Heart left ventricle (tissue), 16 donors: ENCODE measurements at regions not wholly inside any gene's neighbourhood (a gene's known extent, or its start where the extent isn't known, plus 50 kb on each side); places are given as distances from the start of the nearest gene placed in this dataset.

Experiments
- ATAC-seq, 4 donors: fragments of 200-7000 bp; cut with Tn5 transposase; one replicate each; pipeline ENCODE4 v1.9.1; 2020 to 2022; ENCODE audit warnings: moderate library complexity in 4 of 4, mild to moderate bottlenecking in 3 of 4, moderate number of reproducible peaks in 1 of 4
- DNase-seq, 5 donors: peaks; one replicate each; pipeline ENCODE4 v3.0.0-alpha.2; 2020
- H3K27ac ChIP-seq, 12 donors: fragments of 200-600 bp; sonication (generic) in 4 of 12; one replicate each; pipeline versions ENCODE4 v1.5.0 to v1.8.0; 2016 to 2022; ENCODE audit warnings: mild to moderate bottlenecking in 2 of 12
- H3K27me3 ChIP-seq, 9 donors: fragments of 200-600 bp; sonication (generic) in 2 of 9; one replicate each; pipeline versions ENCODE4 v1.5.1 to v1.8.0; 2016 to 2022; ENCODE audit warnings: mild to moderate bottlenecking in 3 of 9
- H3K36me3 ChIP-seq, 9 donors: fragments of 200-600 bp; sonication (generic) in 2 of 9; one replicate each; pipeline versions ENCODE4 v1.5.0 to v1.8.0; 2018 to 2022; ENCODE audit warnings: mild to moderate bottlenecking in 2 of 9
- H3K4me1 ChIP-seq, 12 donors: fragments of 200-600 bp; sonication (generic) in 4 of 12; one replicate each; pipeline versions ENCODE4 v1.5.0 to v1.8.0; 2016 to 2022; ENCODE audit warnings: mild to moderate bottlenecking in 3 of 12
- H3K4me3 ChIP-seq, 12 donors: fragments of 200-600 bp; sonication (generic) in 4 of 12; one replicate each; pipeline versions ENCODE4 v1.5.0 to v1.8.0; 2017 to 2022; ENCODE audit warnings: mild to moderate bottlenecking in 9 of 12, moderate library complexity in 4 of 12
- H3K9me3 ChIP-seq, 12 donors: fragments of 200-600 bp; sonication (generic) in 4 of 12; one replicate each; pipeline versions ENCODE4 v1.5.0 to v1.8.0; 2016 to 2022; ENCODE audit warnings: mild to moderate bottlenecking in 1 of 12
- POLR2A ChIP-seq, 2 donors: fragments of 450-650 bp; IDR thresholded peaks; one replicate each; pipeline ENCODE4 v1.6.1; 2017; ENCODE audit warnings: antibody characterized with exemption in 2 of 2, mild to moderate bottlenecking in 2 of 2, moderate library complexity in 2 of 2
- WGBS, 4 donors: extraction: QIAGEN DNeasy Blood & Tissue Kit in 2 of 4; methylation state at CpG; one replicate each; pipeline versions ENCODE4 v1.1.5 to v1.1.7; 2013 to 2018; 5-methylcytosine and 5-hydroxymethylcytosine counted together
- intact Hi-C, 10 donors: fragments of 100-400 bp; cut with DNase I; formaldehyde crosslinking; loops; one replicate each; pipeline versions ENCODE4 v1.11.1 to v1.14.2; 2022
- TF ChIP-seq, protein P1 (sequence below), 12 donors: fragments of 200-600 bp; sonication (generic) in 4 of 12; IDR thresholded peaks; one replicate each; pipeline versions ENCODE4 v1.5.0 to v1.8.0; 2018 to 2022; ENCODE audit warnings: antibody characterized with exemption in 12 of 12, mild to moderate bottlenecking in 5 of 12
- donor health status: ischemic (EF 13 %, LVEDD 7.1; RV severe dilation, severe dysfunction).
- donor health status: healthy with polysubstance abuse.
- donor health status: DM: no; HTN: yes; CAD: no.
- donor health status: DM: no; HTN: no; CAD: no.
- donor health status: ischemic (EF 25% LVEDD 6.9; RV normal size, moderate dysfunction).
- donor health status: ischemic (EF 25% LVEDD 5.7; RV mildly dilated, moderate dysfunction).
- donor health status: healthy.
- donor health status: DM: yes; HTN: yes; CAD: no.
- donor health status: ischemic (EF 35%, LVEDD 5.7; RV mildly dilated, moderate dysfunction).
- donor health status: nonischemic (EF 11% LVEDD 7.7; RV severe dilation, severe dysfunction).
- donor health status: DM: yes; HTN: yes; CAD: no.
- donor health status: PGD.
- donor health status: ischemic (EF 29% LVEDD 5.4; RV normal size, mild dysfunction).
- donor health status: nonischemic (EF 23%, LVEDD 6.1; RV moderate dilation, normal function).

DNA sequence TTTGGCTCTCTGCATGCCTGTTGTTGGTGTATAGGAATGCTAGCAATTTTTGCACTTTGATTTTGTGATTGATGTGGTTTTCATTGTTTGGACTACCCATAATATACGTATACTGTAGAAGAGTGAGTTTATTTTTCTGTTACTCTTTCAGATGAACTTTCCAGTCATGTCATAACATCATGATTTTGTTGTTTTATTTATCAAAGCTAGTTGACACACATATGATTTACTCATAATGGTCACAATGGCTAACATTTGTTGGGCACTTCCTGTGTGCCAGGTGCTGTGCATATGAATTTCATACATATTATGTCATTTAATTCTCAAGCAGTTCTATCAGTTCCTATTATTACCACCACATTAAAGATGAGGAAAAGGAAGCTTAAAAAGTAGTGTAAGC, 98.1 kb upstream of the GUCA2B start:
- DNase-seq (no peak), ATAC-seq (no peak)
- Histone ChIP-seq H3K36me3 (no peaks in the 10 kb centered on the region), H3K9me3 (peaks cover 0 to 19% (median 10%) of the 10 kb centered on the region in 12 donors), H3K27me3 (no peaks in the 10 kb centered on the region), H3K4me1 (peaks cover 0 to 9% (median 0%) of the 10 kb centered on the region in 12 donors), H3K27ac (no peak overlapping the region), H3K4me3 (no peak overlapping the region)
- no peak for TF ChIP-seq POLR2A (IDR thresholded peaks at IDR 0.05)
- TF ChIP-seq, protein P1, sequence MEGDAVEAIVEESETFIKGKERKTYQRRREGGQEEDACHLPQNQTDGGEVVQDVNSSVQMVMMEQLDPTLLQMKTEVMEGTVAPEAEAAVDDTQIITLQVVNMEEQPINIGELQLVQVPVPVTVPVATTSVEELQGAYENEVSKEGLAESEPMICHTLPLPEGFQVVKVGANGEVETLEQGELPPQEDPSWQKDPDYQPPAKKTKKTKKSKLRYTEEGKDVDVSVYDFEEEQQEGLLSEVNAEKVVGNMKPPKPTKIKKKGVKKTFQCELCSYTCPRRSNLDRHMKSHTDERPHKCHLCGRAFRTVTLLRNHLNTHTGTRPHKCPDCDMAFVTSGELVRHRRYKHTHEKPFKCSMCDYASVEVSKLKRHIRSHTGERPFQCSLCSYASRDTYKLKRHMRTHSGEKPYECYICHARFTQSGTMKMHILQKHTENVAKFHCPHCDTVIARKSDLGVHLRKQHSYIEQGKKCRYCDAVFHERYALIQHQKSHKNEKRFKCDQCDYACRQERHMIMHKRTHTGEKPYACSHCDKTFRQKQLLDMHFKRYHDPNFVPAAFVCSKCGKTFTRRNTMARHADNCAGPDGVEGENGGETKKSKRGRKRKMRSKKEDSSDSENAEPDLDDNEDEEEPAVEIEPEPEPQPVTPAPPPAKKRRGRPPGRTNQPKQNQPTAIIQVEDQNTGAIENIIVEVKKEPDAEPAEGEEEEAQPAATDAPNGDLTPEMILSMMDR (IDR thresholded peaks at IDR 0.05) = no peak
- intact Hi-C loops = loop anchor here in 1 of 10 donors (10.0 kb wide), 1 partner anchor 70 kb away; no protein-coding TSS in a partner anchor
- 78 to 90% (median 80%) methylated on average over 1 of the region's 1 CpG for WGBS, 4 donors

DNA sequence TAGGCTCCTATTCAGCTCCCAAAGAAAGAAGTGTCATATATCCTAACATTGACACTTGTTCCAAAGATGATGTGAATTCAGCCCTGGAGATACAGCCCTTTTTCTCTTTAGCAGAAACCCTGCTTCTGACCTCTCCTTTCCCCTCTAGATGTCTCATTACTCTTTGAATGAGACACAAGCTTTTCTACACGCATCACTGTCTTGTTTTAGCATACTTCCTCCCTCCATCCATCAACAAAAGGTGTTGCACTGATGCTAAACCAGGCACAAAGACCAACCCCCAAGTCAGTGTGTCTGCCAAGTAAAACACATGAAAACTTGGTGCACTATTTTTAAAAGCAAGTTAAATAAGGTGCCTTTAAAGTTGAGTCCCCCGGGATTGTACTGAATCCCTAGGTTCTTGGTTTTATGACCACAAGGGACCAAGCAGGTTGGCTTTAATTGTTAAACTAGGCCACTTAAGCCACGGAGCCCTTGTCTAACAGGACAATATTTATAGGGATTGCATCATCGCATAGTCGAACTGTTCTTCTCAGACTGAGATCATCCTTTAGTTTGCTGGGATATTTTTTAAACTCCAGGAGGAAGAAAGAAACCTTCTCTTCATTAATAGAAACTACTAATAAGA, 101.0 kb upstream of the GUCA2B start:
- Histone ChIP-seq H3K27ac (peak overlapping the region in 4 of 12 donors; percentile 23 to 63 (median 38)), H3K27me3 (no peaks in the 10 kb centered on the region), H3K9me3 (peaks cover 0 to 4% (median under 1%) of the 10 kb centered on the region in 12 donors), H3K4me1 (peaks cover 0 to 11% (median 0%) of the 10 kb centered on the region in 12 donors), H3K4me3 (no peak overlapping the region), H3K36me3 (no peaks in the 10 kb centered on the region)
- intact Hi-C loops = loop anchor here in 1 of 10 donors (10.0 kb wide), 1 partner anchor 73 kb away; no protein-coding TSS in a partner anchor
- WGBS, 4 donors = 47 to 56% (median 53%) methylated on average over 5 of the region's 5 CpGs
- peak in 2 of 4 donors; percentile 51 to 65 for ATAC-seq
- TF ChIP-seq, protein P1 (IDR thresholded peaks at IDR 0.05) = no peak
- TF ChIP-seq POLR2A (IDR thresholded peaks at IDR 0.05) = no peak
- DNase-seq = no peak

DNA sequence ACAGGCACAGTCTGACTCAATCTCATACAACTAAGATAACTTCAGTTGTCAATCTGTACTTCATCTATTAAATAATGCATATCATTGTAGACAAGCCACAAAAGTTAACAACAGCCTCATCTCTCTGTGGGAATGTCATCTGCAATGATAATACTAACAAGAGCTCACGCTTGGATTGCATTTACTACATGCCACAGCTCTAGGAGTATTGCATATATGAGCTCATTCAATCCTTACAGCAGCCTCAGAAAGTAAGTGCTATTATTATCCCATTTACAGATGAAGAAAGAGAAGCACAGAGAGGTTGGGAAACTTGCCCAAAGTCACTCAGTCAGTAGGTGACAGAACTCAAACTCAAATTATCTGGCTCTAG, 105.7 kb upstream of the GUCA2B start:
- H3K36me3 ChIP-seq = no peaks in the 10 kb centered on the region
- H3K27me3 ChIP-seq = no peaks in the 10 kb centered on the region
- TF ChIP-seq, protein P1 (IDR thresholded peaks at IDR 0.05) = no peak
- TF ChIP-seq POLR2A (IDR thresholded peaks at IDR 0.05) = no peak
- H3K4me3 ChIP-seq = no peak overlapping the region
- ATAC-seq (no peak), DNase-seq (no peak)
- intact Hi-C loops = no loop called here
- H3K9me3 ChIP-seq = no peaks in the 10 kb centered on the region
- peaks cover 0 to 17% (median 0%) of the 10 kb centered on the region in 12 donors for H3K4me1 ChIP-seq
- H3K27ac ChIP-seq = peak overlapping the region in 4 of 12 donors; percentile 2 to 54 (median 24)
- 40 to 68% (median 54%) methylated on average over 1 of the region's 1 CpG for WGBS, 4 donors

DNA sequence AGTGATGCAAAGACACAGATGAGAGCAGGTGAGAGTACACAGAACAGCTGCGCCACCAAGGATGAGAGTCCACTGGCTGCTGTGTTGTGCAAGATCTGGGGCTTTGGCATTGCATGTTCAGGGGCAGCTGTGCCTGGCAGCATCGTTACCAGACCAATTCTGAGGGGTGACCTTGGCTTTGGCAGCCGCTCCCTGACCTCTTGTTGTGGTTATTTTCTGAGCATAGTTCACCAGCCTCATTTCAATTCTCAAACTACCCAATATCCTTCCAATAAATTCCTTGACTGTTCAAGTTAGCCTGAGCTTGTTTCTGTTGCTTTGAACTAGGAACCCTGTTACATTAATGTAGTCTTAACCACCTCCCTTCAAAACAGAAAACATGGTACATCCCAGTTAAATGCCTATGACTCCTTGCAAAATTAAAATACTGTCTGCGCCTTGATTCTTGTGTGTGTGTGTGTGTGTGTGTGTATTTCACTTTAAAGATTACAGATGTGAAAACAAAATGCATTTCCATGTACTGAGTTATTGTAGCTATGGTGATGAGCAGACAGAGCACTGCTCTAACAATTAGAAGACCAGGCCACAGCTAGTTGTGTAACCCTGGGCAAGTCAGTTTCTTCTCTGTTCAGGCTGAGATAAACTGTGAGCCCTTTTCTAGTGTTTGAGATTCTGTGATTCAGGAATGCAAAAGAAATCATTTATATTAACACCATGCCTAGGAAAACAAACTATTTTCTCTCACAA, 106.3 kb upstream of the GUCA2B start:
- DNase-seq (peak in 4 of 5 donors; percentile 23 to 76 (median 34)), ATAC-seq (peak; percentile 72 to 86 (median 84))
- Histone ChIP-seq H3K9me3 (no peaks in the 10 kb centered on the region), H3K4me3 (no peak overlapping the region), H3K27me3 (no peaks in the 10 kb centered on the region), H3K36me3 (no peaks in the 10 kb centered on the region), H3K4me1 (peaks cover 0 to 11% (median 0%) of the 10 kb centered on the region in 12 donors), H3K27ac (peak overlapping the region in 5 of 12 donors; percentile 2 to 54 (median 8))
- intact Hi-C loops = no loop called here
- 48 to 73% (median 62%) methylated on average over 4 of the region's 4 CpGs for WGBS, 4 donors
- no peak for TF ChIP-seq POLR2A (IDR thresholded peaks at IDR 0.05)
- TF ChIP-seq, protein P1 (IDR thresholded peaks at IDR 0.05) = no peak
